PC-9 (cell line): ENCODE measurements at regions not wholly inside any gene's neighbourhood (a gene's known extent, or its start where the extent isn't known, plus 50 kb on each side); places are given as distances from the start of the nearest gene placed in this dataset.

Experiments
- BruUV-seq: library from RNA; stranded (reverse); fragments of 400-500 nt; replicated peaks from 2 replicates; lab custom pipeline; 2021; lab: Mats Ljungman, UMichigan
- CTCF ChIA-PET: fragments of 300-600 bp; sonication (Branson Sonifier 250); formaldehyde crosslinking; loops from one replicate; lab custom pipeline; 2022; ENCODE audit warnings: antibody characterized with exemption; lab: Charles Lee
- POLR2A ChIA-PET: fragments of 300-600 bp; sonication (Branson Sonifier 250); formaldehyde crosslinking; loops from one replicate; lab custom pipeline; 2022; ENCODE audit warnings: antibody characterized with exemption; ENCODE audit not compliant: unreplicated experiment; lab: Charles Lee
- DNase-seq, 2 experiments: peaks; one replicate each; pipeline versions ENCODE4 v3.0.0 to v3.0.0-alpha.2; 2015 to 2022; ENCODE audit warnings: mixed read lengths in 1 of 2
- H2AFZ ChIP-seq: fragments of 200-600 bp; sonication (generic); 2 replicates; pipeline ENCODE4 v1.8.1; 2017; ENCODE audit warnings: antibody characterized with exemption
- H3F3A ChIP-seq: fragments of 200-600 bp; sonication (generic); 2 replicates; pipeline ENCODE4 v1.8.1; 2017; ENCODE audit warnings: antibody characterized with exemption, mild to moderate bottlenecking, low read depth; ENCODE audit not compliant: insufficient read depth
- H3K27ac ChIP-seq: fragments of 200-600 bp; sonication (generic); 2 replicates; pipeline ENCODE4 v1.6.1; 2016; ENCODE audit warnings: mixed run types
- H3K27me3 ChIP-seq: fragments of 200-600 bp; sonication (generic); 2 replicates; pipeline ENCODE4 v1.6.1; 2016; ENCODE audit warnings: low read depth, mixed run types; ENCODE audit not compliant: insufficient read depth
- H3K36me3 ChIP-seq: fragments of 200-600 bp; sonication (generic); 2 replicates; pipeline ENCODE4 v1.6.1; 2016; ENCODE audit warnings: low read depth, mixed run types
- H3K4me1 ChIP-seq: fragments of 200-600 bp; sonication (generic); replicated peaks from 2 replicates; pipeline ENCODE4 v1.6.1; 2016; ENCODE audit warnings: mixed run types; ENCODE audit not compliant: insufficient read depth
- H3K4me2 ChIP-seq: fragments of 200-600 bp; sonication (generic); 2 replicates; pipeline ENCODE4 v1.6.1; 2017; ENCODE audit warnings: mixed run types
- H3K4me3 ChIP-seq: fragments of 200-600 bp; sonication (generic); 2 replicates; pipeline ENCODE4 v1.6.1; 2016; ENCODE audit warnings: mixed run types
- H3K79me2 ChIP-seq: fragments of 200-600 bp; sonication (generic); 2 replicates; pipeline ENCODE4 v1.6.1; 2017; ENCODE audit warnings: low read depth, mixed run types
- H3K9me2 ChIP-seq: fragments of 200-600 bp; sonication (generic); 2 replicates; pipeline ENCODE4 v1.8.1; 2017; ENCODE audit warnings: mild to moderate bottlenecking; ENCODE audit not compliant: insufficient read depth
- H3K9me3 ChIP-seq: fragments of 200-600 bp; sonication (generic); 2 replicates; pipeline ENCODE4 v1.8.1; 2016; ENCODE audit warnings: low read depth; ENCODE audit not compliant: insufficient read depth
- H4K20me1 ChIP-seq: fragments of 200-600 bp; sonication (generic); 2 replicates; pipeline ENCODE4 v1.8.1; 2017; ENCODE audit not compliant: insufficient read depth
- CTCF ChIP-seq: fragments of 200-600 bp; sonication (generic); conservative IDR thresholded peaks from 2 replicates; pipeline ENCODE4 v1.6.1; 2017; ENCODE audit warnings: mixed run types, antibody characterized with exemption, mild to moderate bottlenecking, moderate library complexity
- EZH2 ChIP-seq: fragments of 200-600 bp; sonication (generic); IDR thresholded peaks from 2 replicates; pipeline ENCODE4 v1.8.0; 2017; ENCODE audit warnings: antibody characterized with exemption, low read depth
- intact Hi-C: fragments of 100-400 bp; cut with micrococcal nuclease; formaldehyde crosslinking; loops from one replicate; pipeline ENCODE4 v1.10.0; 2022; ENCODE audit not compliant: unreplicated experiment

- H3K27ac ChIP-seq = no peak overlapping the region
- 0 out of 2 replicates have a peak, but pooled peaks cover 7% of the 10 kb centered on the region for H3K4me1 ChIP-seq
- DNase-seq = no peak
- TF ChIP-seq CTCF = no peak
- no peak for TF ChIP-seq EZH2
- intact Hi-C loops = no loop called here
- no peaks in the 10 kb centered on the region for H3K27me3 ChIP-seq
- H3K79me2 ChIP-seq = no peaks in the 10 kb centered on the region
- H3K4me3 ChIP-seq = no peak overlapping the region
- H3K36me3 ChIP-seq = no peaks in the 10 kb centered on the region
- ChIA-PET POLR2A (no interaction called here), CTCF (no interaction called here)
- H3F3A ChIP-seq = no peaks in the 10 kb centered on the region
- H4K20me1 ChIP-seq = no peaks in the 10 kb centered on the region
- H3K9me2 ChIP-seq = no peaks in the 10 kb centered on the region
- no peaks in the 10 kb centered on the region for H3K9me3 ChIP-seq
- H2AFZ ChIP-seq = no peak overlapping the region
- H3K4me2 ChIP-seq = no peak overlapping the region
- no TSS peak for BruUV-seq
These were observed 321.2 kb upstream of the TLE3 start for GRCh38 chr15:70418943-70419342.

DNA sequence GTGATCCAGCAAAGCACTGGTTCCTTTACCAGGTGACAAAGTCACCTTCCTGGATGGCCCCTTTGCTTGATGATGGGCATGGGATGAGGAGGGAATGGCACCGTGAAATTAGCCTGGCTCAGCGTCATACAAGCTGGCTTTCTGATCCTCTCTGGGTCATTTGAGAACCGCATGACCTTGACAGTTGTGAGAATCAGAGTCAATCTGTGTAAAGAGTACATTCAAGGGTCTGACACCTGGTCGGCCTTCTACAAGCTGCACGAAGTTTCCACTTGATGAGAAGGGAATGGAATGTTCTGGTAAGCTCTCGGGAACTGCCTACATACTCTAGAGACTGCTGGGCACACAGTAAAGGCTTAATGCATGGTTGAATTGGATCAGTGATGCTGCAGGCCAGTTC lies 319.8 kb upstream of the TLE3 start:
- no peak overlapping the region for H3K4me3 ChIP-seq
- no peaks in the 10 kb centered on the region for H4K20me1 ChIP-seq
- DNase-seq = no peak
- no peak for TF ChIP-seq EZH2
- no peak for TF ChIP-seq CTCF
- 0 out of 2 replicates have a peak, but pooled peaks cover 7% of the 10 kb centered on the region for H3K4me1 ChIP-seq
- no peak overlapping the region for H3K4me2 ChIP-seq
- no peaks in the 10 kb centered on the region for H3K79me2 ChIP-seq
- BruUV-seq = no TSS peak
- ChIA-PET CTCF (no interaction called here), POLR2A (no interaction called here)
- no peaks in the 10 kb centered on the region for H3K9me2 ChIP-seq
- H3F3A ChIP-seq = no peaks in the 10 kb centered on the region
- H3K27ac ChIP-seq = no peak overlapping the region
- no peak overlapping the region for H2AFZ ChIP-seq
- intact Hi-C loops = no loop called here
- H3K36me3 ChIP-seq = no peaks in the 10 kb centered on the region
- H3K27me3 ChIP-seq = no peaks in the 10 kb centered on the region
- no peaks in the 10 kb centered on the region for H3K9me3 ChIP-seq

- H3K9me2 ChIP-seq = no peaks in the 10 kb centered on the region
- H3F3A ChIP-seq = no peaks in the 10 kb centered on the region
- BruUV-seq = no TSS peak
- ChIA-PET CTCF (no interaction called here), POLR2A (no interaction called here)
- no peaks in the 10 kb centered on the region for H3K79me2 ChIP-seq
- H2AFZ ChIP-seq = no peak overlapping the region
- H3K4me3 ChIP-seq = no peak overlapping the region
- intact Hi-C loops = no loop called here
- no peaks in the 10 kb centered on the region for H3K36me3 ChIP-seq
- no peaks in the 10 kb centered on the region for H4K20me1 ChIP-seq
- no peaks in the 10 kb centered on the region for H3K9me3 ChIP-seq
- H3K27ac ChIP-seq = no peak overlapping the region
- TF ChIP-seq CTCF (no peak), EZH2 (no peak)
- H3K27me3 ChIP-seq = no peaks in the 10 kb centered on the region
- no peak for DNase-seq
- H3K4me2 ChIP-seq = no peak overlapping the region
- H3K4me1 ChIP-seq = 0 out of 2 replicates have a peak, but pooled peaks cover 7% of the 10 kb centered on the region
These were observed 319.1 kb upstream of the TLE3 start for GRCh38 chr15:70416829-70417228.
